GM12875 (cell line): ENCODE measurements at regions not wholly inside any gene's neighbourhood (a gene's known extent, or its start where the extent isn't known, plus 50 kb on each side); places are given as distances from the start of the nearest gene placed in this dataset.

ENCODE experiments used
- H3K4me3 ChIP-seq: one replicate; pipeline ENCODE4 v1.5.1; 2011; ENCODE audit warnings: low read depth, low read length, control low read depth
- TF ChIP-seq, protein P1 (sequence below): IDR thresholded peaks from 2 replicates; pipeline ENCODE4 v1.5.1; 2011; ENCODE audit warnings: low read depth, mild to moderate bottlenecking, control low read depth, inconsistent platforms, low read length, moderate library complexity, borderline replicate concordance; ENCODE audit not compliant: insufficient read depth

DNA sequence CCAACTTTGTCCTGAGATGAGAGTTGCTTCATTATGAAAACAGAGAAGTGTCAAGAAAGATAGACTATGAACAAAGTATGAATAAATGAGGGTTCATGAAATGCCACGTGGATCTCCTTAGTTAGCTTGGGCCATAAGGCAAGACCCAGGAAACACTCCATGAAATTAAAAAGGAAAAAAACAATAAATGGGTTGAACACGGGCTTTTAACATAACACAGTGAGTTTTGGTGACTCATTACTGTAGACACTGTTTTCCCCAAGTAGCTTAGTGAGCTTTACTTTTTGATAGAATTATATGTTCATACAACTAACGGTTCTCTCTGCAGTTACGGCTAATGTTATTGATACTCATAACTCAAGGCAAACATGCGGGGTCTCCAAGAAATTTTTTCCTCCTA, 265.0 kb downstream of the DHX15 start:
- TF ChIP-seq, protein P1, sequence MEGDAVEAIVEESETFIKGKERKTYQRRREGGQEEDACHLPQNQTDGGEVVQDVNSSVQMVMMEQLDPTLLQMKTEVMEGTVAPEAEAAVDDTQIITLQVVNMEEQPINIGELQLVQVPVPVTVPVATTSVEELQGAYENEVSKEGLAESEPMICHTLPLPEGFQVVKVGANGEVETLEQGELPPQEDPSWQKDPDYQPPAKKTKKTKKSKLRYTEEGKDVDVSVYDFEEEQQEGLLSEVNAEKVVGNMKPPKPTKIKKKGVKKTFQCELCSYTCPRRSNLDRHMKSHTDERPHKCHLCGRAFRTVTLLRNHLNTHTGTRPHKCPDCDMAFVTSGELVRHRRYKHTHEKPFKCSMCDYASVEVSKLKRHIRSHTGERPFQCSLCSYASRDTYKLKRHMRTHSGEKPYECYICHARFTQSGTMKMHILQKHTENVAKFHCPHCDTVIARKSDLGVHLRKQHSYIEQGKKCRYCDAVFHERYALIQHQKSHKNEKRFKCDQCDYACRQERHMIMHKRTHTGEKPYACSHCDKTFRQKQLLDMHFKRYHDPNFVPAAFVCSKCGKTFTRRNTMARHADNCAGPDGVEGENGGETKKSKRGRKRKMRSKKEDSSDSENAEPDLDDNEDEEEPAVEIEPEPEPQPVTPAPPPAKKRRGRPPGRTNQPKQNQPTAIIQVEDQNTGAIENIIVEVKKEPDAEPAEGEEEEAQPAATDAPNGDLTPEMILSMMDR = no peak
- H3K4me3 ChIP-seq = no peak overlapping the region

DNA sequence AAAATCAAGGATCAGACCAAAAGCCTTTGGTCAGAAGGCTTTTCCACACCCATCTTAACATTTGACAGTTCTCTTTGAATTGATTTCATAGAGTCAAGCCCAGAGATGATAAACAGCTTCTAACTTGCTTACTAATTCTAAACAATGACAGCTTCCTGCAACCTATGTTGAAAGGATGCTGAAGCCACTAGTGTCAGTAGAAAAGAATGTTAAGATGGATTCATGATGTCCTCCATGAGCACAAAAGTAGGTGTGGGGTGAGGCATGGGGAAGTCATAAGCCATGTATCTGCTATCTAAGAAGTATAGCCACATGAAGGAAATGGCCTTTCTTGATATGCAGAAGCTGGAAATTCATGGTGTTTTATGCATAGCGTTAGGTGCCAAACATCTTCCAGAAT, 269.3 kb downstream of the DHX15 start:
- H3K4me3 ChIP-seq = no peak overlapping the region
- TF ChIP-seq, protein P1 = no peak

- no peak overlapping the region for H3K4me3 ChIP-seq
- TF ChIP-seq, protein P1 = no peak
Observed at GRCh38 chr4:24312261-24312913, 272.0 kb downstream of the DHX15 start.

DNA sequence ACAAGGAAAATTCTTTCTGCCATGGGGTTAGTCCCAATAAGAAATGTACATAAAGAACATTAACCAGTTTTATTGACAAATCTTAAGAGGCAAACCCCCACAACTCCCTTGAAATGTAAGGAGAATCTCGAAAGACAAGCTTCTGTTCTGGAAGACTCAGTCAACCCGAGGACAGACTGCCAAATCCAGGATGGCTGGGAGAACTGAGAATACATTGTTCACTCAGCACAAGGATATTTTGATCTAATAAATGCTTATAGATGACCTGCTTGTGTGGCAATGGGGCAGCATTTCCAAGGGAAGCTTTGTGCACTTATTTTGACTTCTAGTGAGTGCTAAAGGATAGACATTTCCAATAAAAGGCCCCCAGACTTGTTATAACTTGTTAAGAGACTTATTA, 280.4 kb downstream of the DHX15 start:
- TF ChIP-seq, protein P1 = no peak

GRCh38 chr4:24298911-24299310, 285.4 kb downstream of the DHX15 start:
- TF ChIP-seq, protein P1 = no peak
- H3K4me3 ChIP-seq = no peak overlapping the region

More for the DNA sequence above, 280.4 kb downstream of the DHX15 start:
- H3K4me3 ChIP-seq = no peak overlapping the region

DNA sequence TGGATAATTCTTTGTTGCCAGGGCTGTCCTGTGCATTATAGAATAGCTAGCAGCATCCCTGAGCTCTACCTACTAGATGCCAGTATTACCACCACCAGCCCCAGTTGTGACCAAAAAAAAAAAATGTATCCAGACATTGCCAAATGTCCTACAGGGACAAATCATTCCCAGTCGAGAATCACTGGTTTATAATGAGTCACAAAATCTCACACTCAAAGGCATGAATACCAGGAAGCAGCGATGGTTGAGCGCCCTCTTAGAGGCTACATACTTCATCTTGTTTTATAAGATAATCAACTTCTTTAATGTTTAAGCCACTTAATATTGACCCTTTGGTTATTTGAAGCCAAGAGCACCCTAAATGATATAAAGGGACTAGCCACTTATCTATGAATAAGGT, 297.3 kb downstream of the DHX15 start:
- no peak overlapping the region for H3K4me3 ChIP-seq
- TF ChIP-seq, protein P1 = no peak

DNA sequence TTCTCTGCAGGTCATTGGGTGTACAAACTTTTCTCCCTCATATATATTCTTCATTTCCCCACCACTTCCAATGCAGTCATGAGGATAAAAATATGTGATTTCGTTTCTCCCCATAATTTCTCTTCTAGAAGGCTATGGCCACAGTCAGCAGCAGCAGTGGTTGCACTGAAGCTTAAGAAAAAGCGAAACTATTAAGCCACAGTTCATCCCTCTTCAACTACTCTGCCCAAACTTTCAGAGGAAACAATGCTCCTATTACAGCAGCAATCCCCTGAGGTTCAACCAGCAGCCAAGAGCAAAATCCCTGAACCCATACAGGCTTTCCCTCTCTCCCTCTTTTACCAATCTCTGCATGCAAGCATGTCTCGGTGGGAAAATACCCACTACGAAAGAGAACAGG, 298.6 kb downstream of the DHX15 start:
- TF ChIP-seq, protein P1 = no peak
- no peak overlapping the region for H3K4me3 ChIP-seq
